Brain microvascular endothelial cell (primary cell): ENCODE measurements at regions not wholly inside any gene's neighbourhood (a gene's known extent, or its start where the extent isn't known, plus 50 kb on each side); places are given as distances from the start of the nearest gene placed in this dataset.

Experiments
- DNase-seq: peaks from one replicate; pipeline ENCODE4 v3.0.0-alpha.2; 2020
- H3K27ac ChIP-seq: fragments of 250-450 bp; sonication (Bioruptor Pico); 2 replicates; pipeline ENCODE4 v1.5.1; 2020; ENCODE audit warnings: mild to moderate bottlenecking, moderate library complexity
- H3K27me3 ChIP-seq: fragments of 250-450 bp; sonication (Bioruptor Pico); replicated peaks from 2 replicates; pipeline ENCODE4 v1.5.1; 2020; ENCODE audit warnings: mild to moderate bottlenecking
- H3K36me3 ChIP-seq: fragments of 250-450 bp; sonication (Bioruptor Pico); replicated peaks from 2 replicates; pipeline ENCODE4 v1.5.1; 2020; ENCODE audit warnings: mild to moderate bottlenecking
- H3K4me3 ChIP-seq: 2 replicates; pipeline ENCODE4 v1.5.1; 2011; ENCODE audit warnings: low read depth, mild to moderate bottlenecking, control low read depth, low read length, moderate library complexity
- CTCF ChIP-seq: IDR thresholded peaks from 2 replicates; pipeline ENCODE4 v1.5.1; 2011; ENCODE audit warnings: low read depth, mild to moderate bottlenecking, moderate library complexity, low read length, control low read depth, inconsistent platforms; ENCODE audit errors: missing control alignments
- in situ Hi-C: cut with HindIII; loops from 2 replicates; pipeline ENCODE4 v1.10.0; 2017; ENCODE audit warnings: low sequenced_read_pairs, low pct_ligation_motif_present

- H3K27me3 ChIP-seq: no peaks in the 10 kb centered on the region
- in situ Hi-C loops: no loop called here
- H3K27ac ChIP-seq: no peak overlapping the region
Observed at GRCh38 chr6:9089724-9090123, 654.4 kb upstream of the SLC35B3 start.

GRCh38 chr6:9087470-9087869 lies 652.1 kb upstream of the SLC35B3 start:
- Histone ChIP-seq H3K27me3 (no peaks in the 10 kb centered on the region), H3K27ac (no peak overlapping the region), H3K36me3 (no peaks in the 10 kb centered on the region), H3K4me3 (no peak overlapping the region)
- in situ Hi-C loops: no loop called here
- DNase-seq: no peak
- TF ChIP-seq CTCF: no peak

More at GRCh38 chr6:9089724-9090123, 654.4 kb upstream of the SLC35B3 start:
- no peak for TF ChIP-seq CTCF
- no peaks in the 10 kb centered on the region for H3K36me3 ChIP-seq
- no peak for DNase-seq
- no peak overlapping the region for H3K4me3 ChIP-seq

DNA sequence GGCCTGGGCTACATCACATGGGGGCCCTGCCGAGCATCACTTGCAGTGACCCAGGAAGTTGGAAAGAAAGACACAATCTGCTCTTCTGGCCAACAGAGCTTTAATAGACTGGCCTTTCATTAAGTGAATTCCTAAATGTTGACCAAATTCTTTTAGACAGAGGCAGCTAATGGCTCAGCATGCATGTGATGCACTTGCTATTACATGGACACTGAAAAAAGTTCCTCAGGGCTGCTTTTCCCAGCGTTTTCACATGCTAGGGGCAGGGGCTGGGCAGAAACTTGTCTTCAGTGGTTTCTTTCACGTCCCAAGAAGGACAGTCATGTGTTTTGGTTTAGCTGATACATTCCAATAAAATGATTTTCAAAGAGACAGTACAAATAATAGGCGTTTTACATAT lies 651.0 kb upstream of the SLC35B3 start:
- Histone ChIP-seq H3K4me3 (no peak overlapping the region), H3K36me3 (no peaks in the 10 kb centered on the region), H3K27me3 (no peaks in the 10 kb centered on the region), H3K27ac (no peak overlapping the region)
- in situ Hi-C loops: no loop called here
- DNase-seq: no peak
- TF ChIP-seq CTCF: no peak

GRCh38 chr6:9085709-9086070 lies 650.3 kb upstream of the SLC35B3 start:
- no peak overlapping the region for H3K4me3 ChIP-seq
- H3K27ac ChIP-seq: no peak overlapping the region
- no peak for DNase-seq
- H3K27me3 ChIP-seq: no peaks in the 10 kb centered on the region
- no peak for TF ChIP-seq CTCF
- H3K36me3 ChIP-seq: no peaks in the 10 kb centered on the region
- in situ Hi-C loops: no loop called here

DNA sequence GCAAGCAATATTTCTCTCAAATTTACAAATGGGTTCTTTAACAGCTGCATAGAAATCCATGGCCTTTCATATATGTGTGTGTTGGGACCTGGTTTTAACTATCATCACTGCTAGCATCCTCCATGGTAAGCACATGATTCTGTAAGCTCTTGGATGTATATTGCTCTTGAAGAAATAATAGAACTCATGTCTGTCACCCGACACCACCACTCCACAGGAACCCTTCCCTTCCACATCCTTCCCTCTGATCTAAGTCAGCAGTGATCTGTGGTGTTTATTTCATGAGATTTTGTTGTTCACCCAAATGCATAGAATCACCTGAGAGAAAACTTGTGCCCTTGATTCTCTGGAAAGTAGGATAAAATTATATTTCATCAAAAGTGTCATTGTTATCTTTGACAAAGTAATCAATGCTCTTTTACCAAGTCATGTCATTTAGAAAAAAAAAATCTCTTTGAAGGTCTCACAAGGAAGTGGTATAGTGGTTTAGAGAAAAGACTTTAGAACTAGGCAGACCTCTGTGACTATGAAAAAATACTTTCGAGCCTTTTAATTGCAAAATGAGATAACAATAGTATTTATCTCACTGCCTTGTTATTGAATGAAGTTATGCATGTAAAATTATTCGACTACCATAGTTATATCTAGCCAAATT lies 649.8 kb upstream of the SLC35B3 start:
- DNase-seq: no peak
- no peak overlapping the region for H3K27ac ChIP-seq
- no peak overlapping the region for H3K4me3 ChIP-seq
- no peak for TF ChIP-seq CTCF
- H3K36me3 ChIP-seq: no peaks in the 10 kb centered on the region
- no peaks in the 10 kb centered on the region for H3K27me3 ChIP-seq
- in situ Hi-C loops: no loop called here

DNA sequence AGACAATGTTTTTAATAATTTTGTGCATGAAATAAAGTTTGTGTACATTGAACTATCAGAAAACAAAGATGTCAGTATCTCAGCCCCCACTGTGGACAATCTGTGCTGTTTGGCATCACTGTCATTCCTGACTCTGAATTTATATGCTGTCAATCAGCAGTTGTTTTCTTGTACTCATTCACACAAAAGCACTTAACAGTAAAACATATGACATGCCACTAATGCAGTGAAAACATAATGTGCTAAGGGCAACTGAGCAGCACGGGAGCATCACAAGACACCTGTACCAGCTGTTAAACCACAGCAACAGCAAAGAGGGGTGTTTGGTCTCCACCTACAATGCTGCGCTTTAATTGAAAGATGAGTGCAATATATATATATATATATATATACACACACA lies 647.8 kb upstream of the SLC35B3 start:
- no peak for DNase-seq
- Histone ChIP-seq H3K27ac (no peak overlapping the region), H3K27me3 (no peaks in the 10 kb centered on the region), H3K4me3 (no peak overlapping the region), H3K36me3 (no peaks in the 10 kb centered on the region)
- in situ Hi-C loops: no loop called here
- TF ChIP-seq CTCF: no peak
